ENCODE measurements at regions not wholly inside any gene's neighbourhood (a gene's known extent, or its start where the extent isn't known, plus 50 kb on each side); places are given as distances from the start of the nearest gene placed in this dataset.

GRCh38 chr5:40360685-40361084, 319.0 kb upstream of the PTGER4 start:
- no peak for TF ChIP-seq POLR2A (IDR thresholded peaks at IDR 0.05)
- TF ChIP-seq POLR2AphosphoS5 (IDR thresholded peaks at IDR 0.05), result no peak
